ENCODE measurements at regions not wholly inside any gene's neighbourhood (a gene's known extent, or its start where the extent isn't known, plus 50 kb on each side); places are given as distances from the start of the nearest gene placed in this dataset.
A peak's percentile ranks its signal among the peaks of the same experiment; 100 is the strongest.

DNA sequence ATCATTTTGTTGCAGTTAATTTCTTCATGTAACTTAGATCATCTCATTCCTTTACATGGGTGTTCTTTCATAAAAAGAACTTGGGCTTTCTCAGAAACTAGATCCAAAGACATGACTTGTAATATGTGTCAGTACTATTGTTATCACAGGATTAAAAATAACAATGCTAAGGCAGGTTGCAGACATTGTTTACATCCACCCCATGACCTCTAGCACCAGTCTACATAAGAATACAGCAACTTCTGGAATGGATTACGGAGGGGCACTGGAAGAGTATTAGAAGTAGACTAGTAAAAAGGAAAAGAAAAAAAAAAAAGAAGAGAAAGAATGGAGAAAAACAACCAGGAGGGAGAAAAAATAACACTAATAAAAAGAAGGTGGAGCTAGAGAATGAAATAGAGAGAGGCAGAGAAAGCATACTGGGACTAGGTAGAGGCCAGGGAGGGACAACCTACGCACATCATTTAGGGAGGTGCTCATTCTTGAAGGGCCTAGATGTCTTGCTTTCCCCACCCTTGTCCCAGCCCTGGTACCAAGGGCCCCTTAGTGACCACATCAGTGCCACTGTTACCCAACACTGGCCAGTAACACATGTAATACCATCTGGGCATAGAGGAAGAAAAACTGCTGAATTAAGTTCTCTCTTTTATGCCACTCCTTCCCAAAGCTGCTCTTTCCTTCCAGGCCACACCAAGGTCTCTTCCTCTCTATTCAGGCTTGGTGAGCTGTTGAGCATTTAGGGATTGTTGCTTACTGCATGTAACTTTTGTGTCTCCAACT is 70.6 kb upstream of the KLF7 start:
- no peak for DNase-seq

DNA sequence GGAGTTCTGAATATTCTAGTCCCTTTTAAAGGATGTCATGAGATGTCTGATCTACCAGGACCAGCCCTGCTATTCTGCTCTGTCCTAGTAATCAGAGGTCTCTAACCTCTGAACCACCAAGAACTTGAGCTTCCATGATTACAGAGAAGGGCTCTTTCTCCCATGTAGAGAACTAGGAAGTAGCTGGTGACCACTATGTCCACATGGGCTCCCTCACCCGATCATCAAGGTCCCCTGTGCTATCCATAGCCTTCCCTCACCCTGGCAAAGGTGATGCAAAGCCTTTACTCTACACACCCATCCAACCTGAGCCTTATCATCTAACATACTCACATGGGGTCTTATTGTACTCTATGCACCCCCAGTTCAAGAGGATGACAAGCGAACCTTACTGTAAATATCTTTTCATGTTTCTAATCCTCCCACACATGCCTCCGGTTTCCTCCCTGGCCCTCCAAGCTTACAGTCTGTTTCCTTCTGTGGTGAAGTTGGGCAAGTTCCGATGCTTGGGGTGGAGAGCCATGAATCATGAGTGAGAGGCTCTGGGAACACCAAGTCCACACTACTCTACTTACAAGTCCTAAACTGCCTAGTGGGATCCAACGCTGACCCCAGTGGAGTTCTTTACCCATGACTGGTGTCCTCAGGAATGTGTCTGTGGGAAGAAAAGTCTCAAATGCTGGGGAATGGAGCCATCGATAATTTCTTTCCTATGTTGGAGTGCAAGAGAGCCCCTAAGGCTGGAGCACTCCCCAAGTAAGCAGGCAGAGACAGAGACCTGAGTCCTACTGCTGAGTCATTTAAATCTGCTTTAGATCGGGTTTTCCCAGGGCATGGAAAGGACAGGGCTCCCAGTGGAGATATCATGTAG is 73.3 kb upstream of the KLF7 start:
- DNase-seq, result peak; percentile 60 to 61

DNA sequence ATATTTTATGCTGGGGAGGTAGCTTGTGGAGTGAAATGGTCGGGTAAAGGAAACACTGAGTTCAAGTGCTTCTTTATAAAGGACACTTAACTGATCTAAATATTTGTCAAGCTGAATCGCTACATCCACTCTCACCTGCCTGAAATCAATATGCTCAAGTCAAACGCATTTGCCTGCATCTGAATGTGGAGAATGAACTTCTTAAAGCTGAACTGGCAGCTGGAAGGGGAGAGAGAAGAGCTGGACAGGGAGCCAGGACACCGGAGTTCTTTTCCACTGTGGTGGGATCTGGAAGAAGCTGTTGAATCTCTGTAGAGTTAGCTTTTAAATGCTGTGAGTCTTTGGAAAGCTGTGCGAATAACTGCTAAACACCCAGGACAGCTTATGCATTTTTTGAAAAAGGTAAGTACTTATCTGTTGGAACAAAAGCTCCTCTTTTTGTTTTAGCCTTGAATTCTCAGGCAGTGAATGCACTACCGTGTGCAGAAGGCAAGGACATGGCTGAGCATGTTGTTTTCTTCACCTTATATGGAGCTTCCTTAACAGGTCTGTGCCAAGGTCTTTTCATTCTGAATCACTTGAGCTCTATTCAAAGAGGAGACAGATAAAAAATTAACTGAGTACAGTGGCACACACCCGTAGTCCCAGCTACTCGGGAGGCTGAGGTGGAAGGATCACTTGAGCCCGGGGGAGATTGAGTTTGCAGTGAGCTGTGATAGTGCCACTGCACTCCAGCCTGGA is 74.2 kb upstream of the KLF7 start:
- DNase-seq, result no peak

DNA sequence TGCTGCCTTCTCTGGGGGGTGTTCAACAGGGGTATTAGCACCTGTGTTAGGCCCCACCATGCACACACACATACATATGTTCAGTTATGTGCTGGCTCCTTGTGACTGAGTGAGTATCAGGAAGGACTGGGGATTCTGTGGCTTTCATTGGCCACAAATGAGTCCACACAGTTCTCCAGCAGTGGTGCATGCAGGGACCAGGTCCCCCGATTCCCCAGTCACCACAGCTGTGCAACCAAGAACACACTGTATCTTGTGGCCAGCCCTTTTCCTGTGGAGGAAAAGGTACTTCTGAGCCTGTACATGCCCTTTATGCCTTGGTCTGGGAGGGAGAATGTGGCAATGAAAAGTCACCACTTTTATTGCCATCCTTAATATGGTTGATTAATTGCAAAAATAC is 74.9 kb upstream of the KLF7 start:
- peak in 1 of 2 experiments; percentile 49 for DNase-seq

DNA sequence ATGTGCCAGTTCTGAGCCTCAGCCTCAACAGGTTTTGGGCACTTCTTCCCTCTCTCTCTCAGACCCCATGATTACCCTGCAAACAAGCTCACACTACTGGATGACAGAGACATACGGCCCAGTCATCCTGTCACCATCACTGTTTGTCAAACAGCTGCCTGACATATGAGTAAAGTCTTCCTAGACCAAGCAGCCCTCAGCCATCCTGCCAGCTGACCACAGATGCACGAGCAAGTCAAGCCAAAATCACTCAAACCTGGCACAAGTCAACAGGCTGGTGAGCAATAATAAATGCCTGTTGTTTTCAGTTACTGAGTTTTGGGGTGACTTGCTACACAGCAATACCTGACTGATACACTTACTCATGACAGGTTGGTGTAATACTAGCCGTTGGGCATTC is 75.5 kb upstream of the KLF7 start:
- peak; percentile 58 to 73 for DNase-seq

DNA sequence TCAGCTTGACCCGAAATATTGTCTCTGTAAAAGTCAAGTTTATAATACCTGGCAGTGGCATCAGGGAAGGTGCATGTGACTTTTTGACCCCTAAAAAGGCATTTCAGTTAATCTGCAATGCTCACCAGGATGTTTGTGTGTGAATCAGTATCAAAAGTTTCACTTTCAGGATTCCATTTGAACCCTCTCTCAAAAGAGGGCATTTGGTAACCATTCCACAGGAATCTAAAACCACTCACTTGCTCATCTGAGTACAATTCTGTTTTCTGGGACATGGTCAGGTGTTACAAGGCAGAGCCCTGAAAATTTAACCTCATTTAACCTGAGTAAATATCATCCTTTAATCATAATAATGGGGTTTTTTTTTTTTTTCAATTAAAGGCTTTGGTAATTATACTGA is 77.9 kb upstream of the KLF7 start:
- no peak for DNase-seq

DNA sequence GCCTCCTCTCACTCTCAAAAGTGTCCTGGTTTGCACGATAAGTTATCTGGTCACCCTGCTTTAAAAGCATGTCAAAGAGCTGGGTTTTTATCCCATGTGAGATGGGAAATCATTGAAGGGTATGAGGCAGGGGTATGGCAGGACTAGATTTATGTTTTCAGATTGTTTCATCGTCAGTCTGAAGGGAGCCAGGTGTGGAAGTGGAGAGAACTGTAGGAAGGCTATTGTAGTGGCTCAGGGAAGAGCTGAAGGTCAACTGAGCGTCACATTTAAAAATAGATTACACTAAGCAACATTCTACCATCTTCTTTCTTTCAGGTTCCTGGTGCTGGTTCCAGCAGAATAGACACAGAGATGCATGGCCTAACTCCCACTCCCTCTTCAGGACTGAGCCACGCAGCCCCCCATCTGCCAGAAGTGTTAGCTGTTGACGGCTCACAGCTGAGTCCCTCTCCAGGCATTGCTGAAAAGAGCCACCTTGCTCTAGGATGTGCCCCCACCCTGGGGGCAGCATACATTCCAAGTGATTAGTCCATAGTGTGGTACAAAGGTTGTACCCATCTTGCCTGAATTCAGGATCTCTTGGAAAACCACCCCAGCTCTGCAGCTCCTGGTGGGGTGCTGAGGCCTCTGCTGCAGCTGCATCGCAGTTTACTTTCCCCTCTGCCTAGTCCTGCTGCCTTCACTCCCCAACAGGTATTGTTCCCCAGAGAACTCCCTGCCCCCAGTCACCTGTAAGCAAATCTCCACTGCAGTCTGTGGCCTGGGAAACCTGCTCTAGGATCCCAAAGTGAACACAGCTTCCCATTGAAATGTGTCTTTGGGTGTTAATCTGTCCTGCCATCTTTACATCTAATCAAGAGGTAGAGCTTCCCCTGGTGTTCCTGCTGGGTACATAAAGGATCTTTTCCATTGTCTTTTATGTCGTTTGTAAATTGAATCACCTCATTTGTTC is 79.5 kb upstream of the KLF7 start:
- DNase-seq, result no peak

DNA sequence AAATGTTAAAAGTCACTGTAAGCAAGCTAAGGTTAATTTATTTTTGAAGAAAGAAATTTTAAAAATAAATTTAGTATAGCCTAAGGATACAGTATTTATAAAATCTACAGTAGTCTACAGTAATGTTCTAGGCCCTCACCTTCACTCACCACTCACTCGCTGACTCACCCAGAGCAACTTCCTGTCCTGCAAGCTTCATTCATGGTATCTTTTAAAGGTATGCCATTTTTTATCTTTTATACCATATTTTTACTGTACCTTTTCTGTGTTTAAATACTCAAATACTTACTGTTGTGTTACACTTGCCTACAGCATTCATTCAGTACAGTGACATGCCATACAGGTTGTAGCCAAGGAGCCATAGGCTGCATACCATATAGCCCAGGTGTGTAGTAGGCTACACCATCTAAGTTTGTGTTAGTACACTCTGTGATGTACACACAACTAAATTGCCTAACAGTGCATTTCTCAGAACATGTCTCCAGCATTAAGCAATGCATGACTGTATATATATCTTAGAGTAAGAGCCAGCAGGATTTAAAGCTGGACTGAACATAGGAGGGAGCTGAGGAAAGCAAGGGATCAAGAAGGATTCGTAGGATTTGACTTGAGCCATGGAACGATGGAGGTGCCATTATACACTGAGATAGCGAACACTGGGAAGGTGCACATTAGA is 83.1 kb upstream of the KLF7 start:
- DNase-seq, result no peak

DNA sequence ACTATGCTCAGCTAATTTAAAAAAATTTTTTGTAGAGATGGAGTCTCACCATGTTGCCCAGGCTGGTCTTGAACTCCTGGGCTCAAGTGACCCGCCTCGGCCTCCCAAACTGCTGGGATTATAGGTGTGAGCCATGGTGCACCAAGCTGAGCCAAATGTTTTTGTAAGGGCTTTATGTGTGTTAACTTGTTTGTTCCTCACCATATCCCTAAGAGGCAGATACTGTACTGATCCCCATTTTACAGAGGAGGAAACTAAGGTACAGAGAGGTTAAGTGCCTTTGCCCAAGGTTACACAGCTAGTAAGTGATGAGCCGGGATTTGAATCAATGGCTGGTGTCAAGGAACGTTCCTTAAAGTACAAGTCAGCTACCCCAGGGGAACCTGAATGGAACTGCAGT is 85.3 kb upstream of the KLF7 start:
- no peak for DNase-seq

DNA sequence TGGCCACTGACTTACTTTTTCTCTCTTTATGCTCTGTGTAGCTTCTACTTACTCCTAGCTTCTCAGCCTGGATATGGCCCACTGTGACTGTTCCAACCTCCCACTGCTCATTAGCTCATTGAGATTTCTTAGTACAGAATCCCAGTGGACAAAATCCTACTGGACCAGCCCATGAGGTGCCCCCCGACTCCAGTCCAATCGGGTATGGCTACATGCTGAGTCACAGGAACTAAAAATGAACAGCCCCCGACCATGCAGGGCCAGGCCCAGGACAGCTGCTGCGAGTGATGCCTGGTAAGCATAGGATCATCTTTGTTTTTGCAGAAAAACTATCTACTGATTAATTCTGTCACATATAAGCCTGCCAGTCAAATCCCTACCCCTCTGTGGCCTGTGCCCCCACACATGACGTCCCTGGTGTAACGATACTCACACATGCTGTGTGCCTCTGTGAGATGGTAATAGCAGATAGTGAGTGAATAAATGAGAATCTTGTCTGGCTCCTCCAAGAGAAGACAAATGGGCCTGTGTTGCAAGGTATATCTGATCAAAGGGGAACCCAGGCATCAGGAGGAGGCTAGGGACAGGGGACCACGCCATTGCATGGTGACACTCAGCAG is 85.9 kb upstream of the KLF7 start:
- peak; percentile 45 to 55 for DNase-seq

DNA sequence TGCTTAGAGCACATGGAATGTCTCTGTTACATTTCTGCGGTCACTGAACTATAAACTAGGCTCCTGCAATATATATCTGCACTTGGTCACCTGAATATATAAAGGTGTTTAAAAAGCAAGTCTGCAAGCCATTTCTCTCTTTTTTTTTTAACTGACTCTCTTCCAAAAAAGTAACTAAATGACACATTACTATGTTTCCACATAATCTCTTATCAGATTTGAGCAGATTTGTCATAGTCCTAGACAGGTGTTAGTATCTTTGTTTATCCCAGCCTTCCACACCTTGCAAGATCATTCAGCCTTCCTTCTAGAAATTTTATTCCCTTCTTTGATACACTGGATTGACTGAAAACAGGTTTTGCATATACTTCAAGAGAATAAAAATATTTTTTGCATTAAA is 86.7 kb upstream of the KLF7 start:
- no peak for DNase-seq

DNA sequence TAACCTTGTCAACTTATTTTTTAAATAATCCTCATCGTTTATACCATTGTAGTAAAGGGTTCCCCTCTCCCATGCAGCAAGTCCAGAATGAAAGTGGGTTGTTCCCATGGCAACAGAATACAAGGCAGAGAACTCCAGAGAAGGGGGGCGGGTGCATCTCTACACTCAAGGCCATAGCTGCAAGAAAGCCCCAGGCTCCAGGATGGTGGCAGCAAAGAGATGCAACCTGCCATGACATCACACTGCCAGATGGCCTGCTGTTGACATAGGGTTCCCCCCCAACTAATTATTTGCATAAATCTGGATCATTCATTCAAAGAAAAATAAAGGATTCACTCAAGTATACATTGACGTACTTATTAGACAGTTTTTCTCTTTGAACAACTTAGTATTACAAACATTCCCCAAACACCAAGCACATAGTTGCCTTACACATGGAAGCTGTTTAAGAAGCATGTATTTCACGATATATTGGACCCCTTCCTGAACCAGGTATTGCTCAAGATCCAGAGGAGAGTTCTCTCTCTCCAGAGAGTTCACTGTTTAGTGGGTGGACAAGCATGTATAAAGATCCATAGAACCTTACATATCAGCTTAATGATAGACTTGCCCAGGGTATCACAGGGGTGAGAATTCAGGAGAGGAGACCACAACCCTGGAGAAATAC is 87.4 kb upstream of the KLF7 start:
- DNase-seq, result no peak

DNA sequence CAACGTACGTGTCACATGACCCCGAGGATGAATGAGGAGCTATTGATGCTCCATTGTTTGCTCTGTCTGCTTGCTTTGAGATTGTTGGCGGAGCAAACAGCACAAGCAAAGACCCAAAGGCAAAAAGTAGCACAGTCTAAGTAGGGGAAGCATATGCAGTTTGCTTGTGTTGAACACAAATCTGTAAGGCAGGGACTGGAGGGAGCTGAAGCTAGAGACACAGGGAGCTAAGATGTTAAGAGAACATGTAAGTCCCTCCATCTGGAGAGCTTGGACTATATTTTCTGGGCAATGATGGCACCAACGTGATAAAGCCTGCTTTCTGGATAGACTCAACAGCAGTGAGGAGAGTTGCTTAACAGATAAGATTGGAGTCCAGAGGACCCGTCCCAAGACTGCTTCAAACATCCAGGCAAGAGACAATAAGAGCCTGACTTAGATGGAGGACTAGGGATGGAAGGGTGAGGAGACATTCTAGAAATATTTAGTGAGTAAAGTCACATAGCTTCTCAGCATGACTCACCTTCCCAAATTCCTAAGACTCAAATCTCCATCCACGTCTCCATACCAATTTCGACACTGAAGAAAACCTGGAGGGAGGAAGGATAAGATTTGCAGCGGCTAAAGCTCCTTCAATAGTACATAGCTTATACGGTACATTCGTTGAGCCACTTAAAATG is 88.1 kb upstream of the KLF7 start:
- DNase-seq, result no peak

DNA sequence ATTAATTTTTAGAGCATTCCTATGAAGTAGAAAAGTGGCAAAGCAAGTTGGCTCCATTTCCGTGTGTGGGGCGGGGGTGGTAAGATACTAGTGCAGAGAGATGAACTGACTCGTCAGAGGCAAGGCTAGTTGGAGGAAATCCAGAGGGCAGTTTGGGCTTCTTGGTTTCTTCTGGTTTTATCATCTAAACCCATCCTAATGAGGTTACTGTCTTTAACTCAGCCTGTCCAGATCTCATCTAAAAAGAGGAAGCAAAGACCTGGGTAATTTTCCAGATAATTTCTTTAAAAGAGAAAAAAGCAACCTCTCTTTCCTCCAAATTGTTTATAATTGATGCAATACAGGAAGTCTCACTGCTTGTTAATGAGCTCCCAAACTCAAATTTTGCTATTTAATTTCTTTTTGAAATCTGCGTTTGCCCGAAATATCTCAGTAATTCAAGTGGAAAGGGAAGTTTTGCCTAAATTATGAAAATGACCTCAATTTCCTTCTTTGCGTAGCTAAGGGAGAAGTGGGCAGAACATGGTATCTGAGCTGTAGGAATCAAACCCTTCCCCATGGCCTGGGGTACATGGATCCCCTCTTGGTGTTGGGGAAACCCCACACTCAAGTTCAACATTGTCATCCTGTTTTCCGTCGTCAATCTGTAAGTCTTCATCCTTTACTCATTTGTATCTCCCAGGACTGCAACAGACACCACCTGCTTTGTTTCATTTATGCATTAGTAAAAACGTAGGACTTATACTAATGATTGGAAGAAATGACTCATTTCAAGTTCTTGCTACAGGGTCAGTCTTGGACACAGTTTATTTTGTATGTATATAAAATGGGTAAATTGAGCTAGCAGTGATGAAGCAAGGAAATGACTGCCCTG is 89.1 kb upstream of the KLF7 start:
- DNase-seq, result no peak

DNA sequence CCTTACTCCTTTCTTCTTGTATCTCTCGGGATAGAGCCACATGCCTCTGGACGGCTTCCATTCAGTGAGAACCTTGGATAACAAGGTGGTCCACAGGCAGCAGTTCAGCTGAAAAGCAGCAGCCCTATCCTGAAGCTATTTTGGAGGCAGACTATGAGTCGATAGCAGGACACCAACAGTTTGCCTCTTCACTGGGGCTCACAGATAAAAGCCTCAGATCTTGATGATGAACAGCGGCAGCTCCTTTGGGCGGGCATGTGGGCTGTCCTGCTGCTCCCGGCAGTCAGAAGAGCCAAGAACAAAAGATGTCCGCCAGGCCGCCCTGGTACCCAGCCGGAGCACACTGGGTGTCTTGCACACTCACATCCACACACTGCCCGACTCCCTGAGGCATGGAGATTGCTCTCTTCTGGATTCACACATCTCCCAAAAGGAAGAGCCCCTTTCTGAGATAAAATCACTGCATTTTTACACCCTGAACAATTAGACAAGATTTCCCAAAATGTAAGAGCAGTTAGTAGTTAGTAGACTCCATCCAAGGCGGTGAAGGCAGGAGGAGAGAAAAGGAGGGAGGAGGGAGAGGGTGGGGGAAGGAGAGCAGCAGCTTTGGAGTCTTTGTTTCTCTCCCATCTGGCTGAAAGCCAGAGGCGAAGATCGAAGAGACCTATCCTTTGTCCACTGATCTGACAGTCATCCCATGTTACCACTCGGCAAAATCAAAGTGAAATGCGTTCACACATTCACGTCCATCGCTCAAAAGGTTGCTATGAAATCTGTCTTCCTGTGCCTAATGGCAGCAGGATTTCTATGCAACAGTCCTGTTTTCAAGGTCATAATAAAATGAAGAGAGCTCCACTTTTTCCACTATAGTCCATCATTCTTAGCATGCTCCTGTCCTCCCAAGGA is 90.1 kb upstream of the KLF7 start:
- no peak for DNase-seq

DNA sequence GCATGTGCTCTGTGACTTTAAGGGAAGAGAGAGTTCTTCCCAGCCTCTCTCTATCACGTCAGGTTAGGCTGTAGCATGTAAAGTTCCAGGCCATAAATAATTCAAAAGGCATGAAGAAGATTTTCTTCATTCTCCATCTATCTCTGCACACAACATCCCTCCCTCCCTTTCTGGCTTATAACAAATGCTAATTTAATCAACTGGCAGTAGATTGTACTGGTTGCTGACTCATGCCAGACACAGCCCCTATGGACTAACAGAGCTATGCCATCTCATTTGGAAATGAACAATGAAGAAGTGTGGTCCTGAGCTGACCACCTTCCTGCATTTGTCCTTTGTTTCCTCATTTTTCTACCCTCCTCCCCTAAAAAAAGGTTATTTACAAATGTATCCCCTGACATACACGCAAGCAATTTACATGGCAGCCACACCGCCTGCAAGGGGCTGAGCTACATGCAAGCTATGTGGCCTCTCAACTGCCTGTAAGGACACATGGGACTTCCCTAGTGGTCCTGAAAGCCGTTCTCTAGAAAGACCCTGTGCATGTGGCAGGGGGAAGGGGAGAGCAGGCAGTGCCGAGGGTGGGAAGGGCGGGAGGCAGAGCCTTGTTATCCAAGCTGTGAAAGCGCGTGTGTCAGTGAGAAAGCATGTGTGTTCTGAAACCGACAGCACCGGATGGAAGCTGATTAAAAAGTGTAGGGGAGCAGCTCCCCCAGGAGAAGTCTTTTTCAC is 90.9 kb upstream of the KLF7 start:
- DNase-seq, result no peak
